K562 (cell line): ENCODE measurements at regions not wholly inside any gene's neighbourhood (a gene's known extent, or its start where the extent isn't known, plus 50 kb on each side); places are given as distances from the start of the nearest gene placed in this dataset.

Experiments used
- ATF7 ChIP-seq: fragments of 450-650 bp; IDR thresholded peaks from 2 replicates; pipeline ENCODE4 v1.7.1; 2014; ENCODE audit warnings: mild to moderate bottlenecking, moderate library complexity
- KAT8 ChIP-seq: fragments of 450-650 bp; IDR thresholded peaks from 2 replicates; pipeline ENCODE4 v1.6.1; 2016; ENCODE audit warnings: low read depth, mild to moderate bottlenecking
- MEF2D ChIP-seq: conservative IDR thresholded peaks from 2 replicates; pipeline ENCODE4 v1.6.1; 2016; ENCODE audit warnings: low read depth, missing genetic modification characterization, missing compliant biosample characterization
- PPARD ChIP-seq: fragments of 250-450 bp; sonication (Bioruptor Pico); IDR thresholded peaks from 2 replicates; pipeline ENCODE4 v1.8.0; 2022; ENCODE audit warnings: inconsistent platforms, mild to moderate bottlenecking, moderate library complexity
- RFX5 ChIP-seq: IDR thresholded peaks from 2 replicates; pipeline ENCODE4 v1.6.1; 2011; ENCODE audit warnings: low read depth, mild to moderate bottlenecking, improper control_type of control experiment, low read length
- SPI1 ChIP-seq: IDR thresholded peaks from 2 replicates; pipeline ENCODE4 v1.6.1; 2011; ENCODE audit warnings: low read depth, low read length, control low read depth, borderline replicate concordance
- TF ChIP-seq, protein P1 (sequence below), 3 experiments: IDR thresholded peaks in 2 of 3; conservative IDR thresholded peaks in 1 of 3; 2 replicates each; pipeline ENCODE4 v1.5.1; 2011 to 2012; ENCODE audit warnings: low read length in 3 of 3, mild to moderate bottlenecking in 3 of 3, control low read depth in 2 of 3, improper control_type of control experiment in 1 of 3, inconsistent platforms in 1 of 3, low read depth in 1 of 3, mixed read lengths in 1 of 3, moderate library complexity in 1 of 3; ENCODE audit not compliant: insufficient read depth in 2 of 3
- TF ChIP-seq, protein P2 (sequence below): sonication (generic); formaldehyde crosslinking; IDR thresholded peaks from 2 replicates; pipeline ENCODE4 v1.8.0; 2022; ENCODE audit warnings: missing genetic modification reagents, mild to moderate bottlenecking, moderate library complexity, borderline replicate concordance

DNA sequence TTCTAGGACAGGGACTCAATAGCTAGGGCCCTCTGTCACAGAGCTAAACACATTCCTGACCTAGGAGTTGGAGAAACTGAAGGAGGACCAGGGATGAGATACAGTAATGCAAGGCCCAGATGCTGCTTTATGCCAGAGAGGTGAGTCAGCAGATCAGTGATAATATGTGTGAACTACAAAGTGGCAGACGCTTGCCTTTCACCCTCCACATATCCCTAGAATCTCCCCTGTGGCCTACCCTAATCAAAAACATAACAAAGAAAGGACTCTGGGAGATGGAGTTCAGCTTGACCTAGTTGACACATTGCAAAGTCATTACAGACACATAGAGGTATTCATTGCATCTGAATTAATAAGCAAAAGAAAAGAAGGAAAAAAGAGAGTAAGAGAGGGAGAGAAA, 417.6 kb upstream of the DYNLRB2 start:
- TF ChIP-seq, protein P1, sequence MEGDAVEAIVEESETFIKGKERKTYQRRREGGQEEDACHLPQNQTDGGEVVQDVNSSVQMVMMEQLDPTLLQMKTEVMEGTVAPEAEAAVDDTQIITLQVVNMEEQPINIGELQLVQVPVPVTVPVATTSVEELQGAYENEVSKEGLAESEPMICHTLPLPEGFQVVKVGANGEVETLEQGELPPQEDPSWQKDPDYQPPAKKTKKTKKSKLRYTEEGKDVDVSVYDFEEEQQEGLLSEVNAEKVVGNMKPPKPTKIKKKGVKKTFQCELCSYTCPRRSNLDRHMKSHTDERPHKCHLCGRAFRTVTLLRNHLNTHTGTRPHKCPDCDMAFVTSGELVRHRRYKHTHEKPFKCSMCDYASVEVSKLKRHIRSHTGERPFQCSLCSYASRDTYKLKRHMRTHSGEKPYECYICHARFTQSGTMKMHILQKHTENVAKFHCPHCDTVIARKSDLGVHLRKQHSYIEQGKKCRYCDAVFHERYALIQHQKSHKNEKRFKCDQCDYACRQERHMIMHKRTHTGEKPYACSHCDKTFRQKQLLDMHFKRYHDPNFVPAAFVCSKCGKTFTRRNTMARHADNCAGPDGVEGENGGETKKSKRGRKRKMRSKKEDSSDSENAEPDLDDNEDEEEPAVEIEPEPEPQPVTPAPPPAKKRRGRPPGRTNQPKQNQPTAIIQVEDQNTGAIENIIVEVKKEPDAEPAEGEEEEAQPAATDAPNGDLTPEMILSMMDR (IDR thresholded peaks at IDR 0.05 in 2 of 3, conservative IDR thresholded peaks at IDR 0.05 in 1 of 3; ENCODE audit: insufficient read depth in 2 of 3, low read depth in 1 of 3, low read length in 3 of 3) = no peak
- TF ChIP-seq KAT8 = no peak
- TF ChIP-seq, protein P2, sequence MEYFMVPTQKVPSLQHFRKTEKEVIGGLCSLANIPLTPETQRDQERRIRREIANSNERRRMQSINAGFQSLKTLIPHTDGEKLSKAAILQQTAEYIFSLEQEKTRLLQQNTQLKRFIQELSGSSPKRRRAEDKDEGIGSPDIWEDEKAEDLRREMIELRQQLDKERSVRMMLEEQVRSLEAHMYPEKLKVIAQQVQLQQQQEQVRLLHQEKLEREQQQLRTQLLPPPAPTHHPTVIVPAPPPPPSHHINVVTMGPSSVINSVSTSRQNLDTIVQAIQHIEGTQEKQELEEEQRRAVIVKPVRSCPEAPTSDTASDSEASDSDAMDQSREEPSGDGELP = no peak
- no peak for TF ChIP-seq MEF2D (tag)
- TF ChIP-seq RFX5 = no peak
- TF ChIP-seq PPARD (CRISPR knock-in tag) = no peak
- TF ChIP-seq ATF7 = no peak
- TF ChIP-seq SPI1 = no peak
